ENCODE measurements at regions not wholly inside any gene's neighbourhood (a gene's known extent, or its start where the extent isn't known, plus 50 kb on each side); places are given as distances from the start of the nearest gene placed in this dataset.

GRCh38 chr10:56090914-56091540 is 270.0 kb downstream of the ZWINT start:
- TF ChIP-seq POLR2A (IDR thresholded peaks at IDR 0.05; ENCODE audit: low read depth, low read length) (no peak), POU2F2 (IDR thresholded peaks at IDR 0.05; ENCODE audit: low read depth, low read length) (no peak), POLR2AphosphoS5 (IDR thresholded peaks at IDR 0.05; ENCODE audit: low read depth, low read length) (no peak), TAF1 (IDR thresholded peaks at IDR 0.05; ENCODE audit: low read depth, low read length) (no peak), SPI1 (IDR thresholded peaks at IDR 0.05; ENCODE audit: low read depth, low read length) (no peak), PAX5 (IDR thresholded peaks at IDR 0.05; ENCODE audit: insufficient read depth, low read length, severe bottlenecking) (no peak)
